Neural progenitor cell (in vitro differentiated cells): ENCODE measurements at regions not wholly inside any gene's neighbourhood (a gene's known extent, or its start where the extent isn't known, plus 50 kb on each side); places are given as distances from the start of the nearest gene placed in this dataset.

Experiments used
- CTCF ChIP-seq: fragments of 200-600 bp; sonication (generic); IDR thresholded peaks from 2 replicates; pipeline ENCODE4 v1.5.1; 2017; ENCODE audit warnings: antibody characterized with exemption, mild to moderate bottlenecking
- EZH2 ChIP-seq: fragments of 200-600 bp; sonication (generic); IDR thresholded peaks from 2 replicates; pipeline ENCODE4 v1.6.1; 2017; ENCODE audit warnings: antibody characterized with exemption, mild to moderate bottlenecking, moderate library complexity

- TF ChIP-seq CTCF (no peak), EZH2 (no peak)
These were observed 231.2 kb downstream of the DOK5 start for GRCh38 chr20:54706581-54706980.
